ENCODE measurements at regions not wholly inside any gene's neighbourhood (a gene's known extent, or its start where the extent isn't known, plus 50 kb on each side); places are given as distances from the start of the nearest gene placed in this dataset.

- H3K36me3 ChIP-seq (ENCODE audit: insufficient read depth, low read length): peaks cover 55% of the 10 kb centered on the region
- TF ChIP-seq CTCF (IDR thresholded peaks at IDR 0.05): no peak
- no peak overlapping the region for H3K27ac Mint-ChIP-seq
- no peak overlapping the region for H3K4me3 Mint-ChIP-seq
- no peaks in the 10 kb centered on the region for H3K9me3 ChIP-seq (ENCODE audit: control insufficient read depth in 1 of 2, insufficient read depth in 1 of 2, low read length in 2 of 2)
- H3K27me3 Mint-ChIP-seq: no peaks in the 10 kb centered on the region
- DNase-seq: peak in 3 of 14 experiments; percentile 4 to 50 (median 50)
- no peak overlapping the region for H3K4me3 ChIP-seq (ENCODE audit: low read length)
- CTCF ChIA-PET: interaction anchor here (1.1 kb wide), 1 partner anchor 172 kb away, joined by 3 read pairs; no protein-coding TSS in a partner anchor
- H3K27ac ChIP-seq (ENCODE audit: low read depth in 1 of 2, low read length in 2 of 2): no peak overlapping the region
- intact Hi-C loops (cut with DNase I, micrococcal nuclease): no loop called here
- H3K36me3 Mint-ChIP-seq (ENCODE audit: low read depth): peaks cover 74% of the 10 kb centered on the region
- POLR2A ChIA-PET: no interaction called here
- H3K9me3 Mint-ChIP-seq: no peaks in the 10 kb centered on the region
- no peaks in the 10 kb centered on the region for H3K27me3 ChIP-seq (ENCODE audit: control insufficient read depth in 1 of 2, insufficient read depth in 2 of 2, low read length in 2 of 2)
- ATAC-seq (ENCODE audit: poor library complexity): no peak
- H3K4me1 ChIP-seq (ENCODE audit: insufficient read depth, low read length): no peaks in the 10 kb centered on the region
- H3K4me1 Mint-ChIP-seq (ENCODE audit: low read depth): no peaks in the 10 kb centered on the region
These were observed 68.0 kb downstream of the BOLA3 start for GRCh38 chr2:74079522-74080341.

- H3K4me3 Mint-ChIP-seq: no peak overlapping the region
- peak in 2 of 14 experiments; percentile 4 to 21 for DNase-seq
- Histone ChIP-seq H3K9me3 (ENCODE audit: control insufficient read depth in 1 of 2, insufficient read depth in 1 of 2, low read length in 2 of 2) (no peaks in the 10 kb centered on the region), H3K27me3 (ENCODE audit: control insufficient read depth in 1 of 2, insufficient read depth in 2 of 2, low read length in 2 of 2) (no peaks in the 10 kb centered on the region), H3K4me3 (ENCODE audit: low read length) (no peak overlapping the region), H3K4me1 (ENCODE audit: insufficient read depth, low read length) (no peaks in the 10 kb centered on the region), H3K36me3 (ENCODE audit: insufficient read depth, low read length) (peaks cover 53% of the 10 kb centered on the region), H3K27ac (ENCODE audit: low read depth in 1 of 2, low read length in 2 of 2) (no peak overlapping the region)
- peaks cover 75% of the 10 kb centered on the region for H3K36me3 Mint-ChIP-seq (ENCODE audit: low read depth)
- no peak overlapping the region for H3K27ac Mint-ChIP-seq
- POLR2A ChIA-PET: no interaction called here
- CTCF ChIA-PET: interaction anchor here (1.1 kb wide), 1 partner anchor 172 kb away, joined by 3 read pairs; no protein-coding TSS in a partner anchor
- no peaks in the 10 kb centered on the region for H3K4me1 Mint-ChIP-seq (ENCODE audit: low read depth)
- ATAC-seq (ENCODE audit: poor library complexity): no peak
- H3K9me3 Mint-ChIP-seq: no peaks in the 10 kb centered on the region
- intact Hi-C loops (cut with DNase I, micrococcal nuclease): no loop called here
- no peak for TF ChIP-seq CTCF (IDR thresholded peaks at IDR 0.05)
- H3K27me3 Mint-ChIP-seq: no peaks in the 10 kb centered on the region
These were observed 67.4 kb downstream of the BOLA3 start for GRCh38 chr2:74080346-74080745.

GRCh38 chr2:74081030-74081762 lies 66.5 kb downstream of the BOLA3 start:
- Histone ChIP-seq H3K4me3 (ENCODE audit: low read length) (no peak overlapping the region), H3K36me3 (ENCODE audit: insufficient read depth, low read length) (peaks cover 48% of the 10 kb centered on the region), H3K4me1 (ENCODE audit: insufficient read depth, low read length) (no peaks in the 10 kb centered on the region), H3K27ac (ENCODE audit: low read depth in 1 of 2, low read length in 2 of 2) (no peak overlapping the region), H3K27me3 (ENCODE audit: control insufficient read depth in 1 of 2, insufficient read depth in 2 of 2, low read length in 2 of 2) (no peaks in the 10 kb centered on the region), H3K9me3 (ENCODE audit: control insufficient read depth in 1 of 2, insufficient read depth in 1 of 2, low read length in 2 of 2) (no peaks in the 10 kb centered on the region)
- ChIA-PET POLR2A (no interaction called here), CTCF (interaction anchor here (1.1 kb wide), 1 partner anchor 173 kb away, joined by 3 read pairs; no protein-coding TSS in a partner anchor)
- ATAC-seq (ENCODE audit: poor library complexity): no peak
- DNase-seq: no peak
- Mint-ChIP-seq H3K4me3 (no peak overlapping the region), H3K4me1 (ENCODE audit: low read depth) (no peaks in the 10 kb centered on the region), H3K9me3 (no peaks in the 10 kb centered on the region), H3K27me3 (no peaks in the 10 kb centered on the region), H3K27ac (no peak overlapping the region), H3K36me3 (ENCODE audit: low read depth) (peaks cover 75% of the 10 kb centered on the region)
- TF ChIP-seq CTCF (IDR thresholded peaks at IDR 0.05): no peak
- intact Hi-C loops (cut with DNase I, micrococcal nuclease): no loop called here
